ENCODE measurements at regions not wholly inside any gene's neighbourhood (a gene's known extent, or its start where the extent isn't known, plus 50 kb on each side); places are given as distances from the start of the nearest gene placed in this dataset.

DNA sequence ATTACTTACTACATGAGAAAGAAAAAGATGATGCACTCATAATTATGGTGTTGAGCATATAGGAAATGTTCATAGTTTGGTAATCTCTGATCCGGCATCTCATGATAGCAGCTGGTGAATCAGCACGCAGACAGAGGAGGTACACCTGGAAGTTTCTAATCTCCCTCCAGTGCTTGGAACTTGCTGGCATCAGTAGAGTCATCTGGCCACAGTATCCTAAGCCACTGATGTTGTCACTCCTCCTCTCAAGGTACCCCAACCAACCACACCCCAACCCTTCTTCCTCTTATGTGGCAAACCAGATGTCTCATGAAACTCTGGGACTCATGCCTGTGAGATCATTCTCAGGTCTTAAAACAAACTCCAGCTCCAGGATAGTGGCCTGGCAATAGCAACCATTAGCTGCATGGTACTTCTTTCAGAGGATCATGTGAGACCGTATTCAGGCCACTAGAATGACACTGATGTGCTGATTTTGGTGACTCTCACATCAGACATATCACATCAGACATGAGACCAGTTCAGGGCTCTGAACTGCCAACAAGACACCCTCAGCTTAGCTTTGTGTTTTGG lies 143.0 kb downstream of the RASSF9 start:
- DNase-seq: no peak

DNA sequence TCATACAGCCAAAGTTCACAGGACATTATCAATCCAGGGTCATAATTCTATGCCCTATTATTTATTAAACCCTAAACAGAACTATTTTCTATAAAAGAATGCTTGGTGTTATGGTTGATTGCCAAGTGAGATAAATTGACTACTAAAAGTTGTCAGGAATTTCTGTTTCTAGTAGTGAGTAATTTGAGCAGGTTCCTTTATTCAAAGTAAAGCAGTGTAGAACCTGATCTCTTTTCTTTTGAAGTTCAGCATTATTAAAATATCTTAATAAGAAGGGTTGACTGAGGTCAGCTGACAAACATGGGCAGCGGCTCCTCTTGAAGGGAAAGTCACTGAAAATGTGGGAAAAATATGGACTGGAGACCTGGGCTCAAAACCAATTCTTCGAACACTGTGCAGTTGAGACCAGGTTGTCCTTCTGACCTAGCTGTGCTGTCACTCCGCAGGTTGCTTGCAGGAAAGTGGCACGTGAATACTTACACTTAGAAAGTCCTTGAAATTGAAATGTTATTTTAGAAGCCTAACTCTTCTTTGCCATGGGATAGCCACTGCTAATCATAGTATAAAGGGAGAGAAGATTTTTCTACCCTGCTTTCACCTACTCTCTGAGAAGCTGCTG lies 141.0 kb downstream of the RASSF9 start:
- DNase-seq: no peak

DNA sequence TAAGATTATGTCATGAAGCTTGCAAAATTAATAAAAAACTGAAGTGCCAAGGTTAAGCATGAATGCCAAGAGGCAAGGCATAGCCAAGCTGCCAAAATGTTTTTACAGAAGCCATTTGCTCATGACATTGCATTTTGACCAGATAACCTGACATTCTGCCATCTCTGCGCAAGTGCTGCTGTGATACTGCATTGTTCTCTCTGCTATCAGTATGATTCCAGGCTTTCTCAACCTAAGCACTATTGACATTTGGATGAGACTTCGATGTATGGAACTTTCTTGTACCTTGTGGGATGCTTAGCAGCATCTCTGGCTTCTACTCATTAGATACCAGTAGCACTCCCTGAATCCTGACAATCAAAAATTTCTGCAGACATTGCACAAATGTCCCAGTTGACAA lies 139.2 kb downstream of the RASSF9 start:
- no peak for DNase-seq

DNA sequence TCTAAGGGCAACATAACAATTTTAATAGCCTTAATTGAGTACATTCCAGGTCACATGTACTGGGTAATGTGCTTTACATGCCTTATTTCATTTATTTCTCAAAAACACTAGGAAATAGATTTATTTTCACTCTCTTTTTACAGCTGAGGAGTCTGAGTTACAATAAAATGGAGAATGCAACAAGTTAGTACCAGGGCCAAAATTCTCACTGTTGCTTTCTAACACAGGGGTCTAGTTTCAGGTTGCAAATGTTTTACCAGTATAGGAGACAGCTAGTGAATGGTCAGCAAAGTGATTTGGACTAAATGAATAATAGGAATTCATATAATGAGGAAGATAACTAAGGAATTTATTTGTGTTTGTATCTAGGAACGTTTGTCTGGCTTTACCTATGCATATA lies 137.3 kb downstream of the RASSF9 start:
- no peak for DNase-seq

DNA sequence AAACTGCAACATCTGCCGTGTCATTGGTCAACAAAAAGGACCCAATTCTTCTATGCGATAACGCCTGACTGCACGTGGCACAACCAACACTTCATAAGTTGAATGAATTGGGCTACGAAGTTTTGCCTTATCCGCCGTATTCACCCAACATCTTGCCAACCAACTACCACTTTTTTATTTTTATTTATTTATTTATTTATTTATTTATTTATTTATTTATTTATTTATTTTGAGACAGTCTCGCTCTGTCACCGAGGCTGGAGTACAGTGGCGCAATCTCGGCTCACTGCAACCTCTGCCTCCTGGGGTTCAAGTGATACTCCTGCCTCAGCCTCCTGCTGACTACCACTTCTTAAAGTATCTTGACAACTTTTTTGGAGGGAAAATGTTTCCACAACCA lies 127.4 kb downstream of the RASSF9 start:
- DNase-seq: no peak

DNA sequence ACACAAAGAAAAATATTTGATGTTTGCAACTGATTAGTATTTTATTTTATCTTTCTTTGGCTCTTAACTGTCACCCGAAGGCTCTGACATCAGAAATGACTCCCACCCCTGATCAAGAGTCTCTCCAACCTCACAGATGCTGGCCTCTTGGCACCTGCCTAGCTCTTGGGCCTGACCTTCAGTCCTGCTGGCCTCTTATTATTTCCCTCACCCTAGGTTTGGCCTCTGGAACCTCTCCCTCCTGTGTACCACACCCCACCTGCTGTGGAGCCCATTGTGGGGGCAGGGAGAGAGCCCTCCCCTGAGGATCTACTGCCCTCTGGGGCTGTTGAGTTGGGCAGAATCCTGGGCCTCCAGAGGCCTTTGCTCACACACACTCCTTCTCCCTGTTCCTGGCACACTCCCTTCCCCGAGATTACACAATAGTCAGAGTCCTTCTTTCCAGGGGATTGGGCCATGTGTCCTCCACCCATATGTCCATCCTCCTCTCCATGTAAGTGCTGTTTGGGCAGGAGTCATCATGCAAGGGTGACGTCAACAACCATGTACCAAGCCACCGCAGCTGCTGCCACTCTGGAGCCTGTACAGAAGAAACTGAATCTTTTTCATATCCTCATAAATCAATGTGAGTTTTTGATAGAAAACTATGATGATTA lies 124.3 kb downstream of the RASSF9 start:
- no peak for DNase-seq

DNA sequence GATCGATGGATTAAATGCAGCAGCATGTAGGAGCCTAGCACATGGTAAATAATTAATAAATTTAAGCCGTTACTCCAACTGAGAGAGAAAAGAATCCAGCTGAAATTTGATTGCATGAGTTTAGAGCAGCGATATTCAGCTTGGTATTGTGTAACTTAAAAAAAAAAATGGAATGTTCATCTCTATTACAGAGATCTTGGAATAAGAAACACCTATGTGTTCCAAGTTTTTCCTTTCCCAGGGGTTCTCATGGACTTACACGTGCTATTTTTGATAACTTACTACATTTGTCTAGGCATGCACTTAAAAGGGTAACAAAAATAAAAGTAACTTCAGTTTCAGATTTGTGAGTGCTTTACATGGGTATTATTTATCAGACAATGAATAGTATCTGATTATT lies 122.8 kb downstream of the RASSF9 start:
- no peak for DNase-seq

DNA sequence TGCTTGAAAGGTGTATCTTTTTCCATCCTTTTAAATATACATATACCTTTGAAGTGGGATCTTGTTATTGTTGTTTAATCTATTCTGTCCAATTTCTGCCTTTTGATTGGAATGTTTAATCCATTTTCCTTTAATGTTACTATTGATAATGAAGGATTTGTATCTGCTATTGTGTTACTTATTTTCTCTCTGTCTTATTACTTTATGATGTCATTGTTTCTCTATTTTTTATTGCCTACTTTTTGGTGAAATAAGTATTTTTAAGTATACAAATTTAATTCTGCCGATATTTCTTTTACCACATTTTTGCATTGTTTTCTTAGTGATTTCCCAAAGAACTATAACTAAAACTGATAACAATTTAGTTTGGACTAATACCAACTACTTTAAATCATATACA lies 121.8 kb downstream of the RASSF9 start:
- DNase-seq: no peak

DNA sequence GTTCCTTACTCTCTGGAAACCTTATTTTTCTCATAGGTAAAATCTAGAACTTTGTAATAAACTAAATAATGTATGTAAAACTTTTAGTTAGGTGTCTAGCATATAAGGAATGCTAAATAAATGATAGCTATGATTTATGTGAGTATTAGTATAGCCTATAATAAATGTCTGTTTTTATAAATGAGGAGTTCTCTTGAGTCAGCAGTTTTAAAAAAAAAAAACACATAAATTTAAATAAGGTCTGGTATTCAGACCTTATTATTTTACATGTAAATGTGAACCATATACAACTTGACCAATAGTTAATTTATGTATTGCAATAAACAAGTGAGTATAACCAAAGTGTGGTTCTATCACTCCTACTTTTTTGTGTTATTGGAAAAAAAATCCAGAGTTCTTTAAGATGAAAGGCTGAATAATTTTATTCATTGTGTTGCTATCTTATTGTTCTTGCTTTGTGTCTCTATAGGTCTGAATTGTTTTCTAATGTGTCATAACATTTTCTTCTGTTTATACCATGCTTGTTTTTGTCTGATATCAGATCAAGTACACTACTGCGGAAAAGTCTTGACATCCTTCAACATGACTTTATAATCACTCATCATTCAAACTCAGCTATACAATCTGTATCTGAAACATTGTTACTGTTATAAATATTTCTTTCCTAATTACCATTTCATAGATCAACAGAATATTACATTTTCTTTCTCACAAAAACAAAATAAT lies 115.7 kb downstream of the RASSF9 start:
- no peak for DNase-seq

DNA sequence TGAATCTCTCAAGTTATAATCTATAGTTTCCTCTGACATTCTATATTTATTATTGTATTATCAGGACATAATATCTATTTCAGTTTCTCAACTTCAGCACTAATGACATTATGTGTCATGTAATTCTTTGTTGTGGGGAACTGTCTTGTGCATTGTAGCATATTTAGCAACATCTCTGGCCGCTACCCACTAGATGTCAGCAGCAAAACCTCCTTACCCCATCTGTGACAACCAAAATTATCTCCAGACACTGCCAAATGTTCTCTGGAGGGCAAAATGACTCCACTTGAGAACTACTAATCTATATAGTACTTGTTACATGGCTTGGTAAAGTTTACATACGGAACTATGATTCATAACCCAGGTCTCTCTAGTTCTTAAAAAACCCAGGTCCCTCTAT lies 110.2 kb downstream of the RASSF9 start:
- DNase-seq: no peak

DNA sequence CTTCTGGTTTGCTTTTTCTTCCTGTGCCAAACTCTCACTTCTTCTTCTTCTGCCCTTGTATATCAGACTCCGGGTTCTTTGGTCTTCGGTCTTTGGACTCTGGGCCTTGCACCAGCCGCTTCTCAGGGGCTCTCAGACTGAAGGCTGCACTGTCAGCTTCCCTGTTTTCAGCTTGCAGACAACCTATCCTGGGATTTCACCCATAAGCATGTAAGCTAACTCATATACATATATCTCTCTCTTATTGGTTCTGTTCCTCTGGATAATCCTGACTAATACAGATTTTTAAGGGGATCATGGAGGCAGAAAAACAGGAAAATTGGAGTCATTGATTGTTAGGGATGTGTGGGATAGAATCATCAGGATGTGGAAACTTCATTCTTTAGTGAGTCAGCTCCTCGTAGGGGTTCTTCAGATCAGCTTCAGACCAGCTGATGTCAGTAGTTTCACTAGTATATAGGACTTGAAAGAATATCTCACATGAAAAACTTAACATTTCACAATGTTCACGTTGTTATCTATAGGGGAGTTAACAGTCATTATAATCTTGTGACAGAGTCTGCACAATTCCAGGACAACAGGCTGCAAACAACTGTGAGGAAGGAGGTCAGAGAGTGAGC lies 102.9 kb downstream of the RASSF9 start:
- no peak for DNase-seq

DNA sequence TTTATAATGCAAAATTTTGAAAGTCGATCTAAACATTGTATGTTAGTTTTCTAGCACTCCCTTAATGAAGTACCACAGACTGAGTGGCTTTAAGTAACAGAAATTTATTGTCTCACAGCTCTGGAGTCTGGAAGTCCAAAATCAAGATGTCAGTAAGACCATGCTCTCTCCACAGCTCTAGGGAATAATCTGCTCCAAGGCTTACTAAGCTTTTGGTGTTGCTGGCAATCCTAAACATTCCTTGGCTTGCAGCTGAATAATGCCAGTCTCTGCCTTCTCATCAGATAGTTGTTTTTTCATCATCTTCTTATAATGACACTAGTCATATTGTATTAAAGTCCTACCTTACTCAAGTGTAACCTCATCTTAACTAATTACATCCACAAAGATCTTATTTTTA lies 102.2 kb downstream of the RASSF9 start:
- DNase-seq: no peak

DNA sequence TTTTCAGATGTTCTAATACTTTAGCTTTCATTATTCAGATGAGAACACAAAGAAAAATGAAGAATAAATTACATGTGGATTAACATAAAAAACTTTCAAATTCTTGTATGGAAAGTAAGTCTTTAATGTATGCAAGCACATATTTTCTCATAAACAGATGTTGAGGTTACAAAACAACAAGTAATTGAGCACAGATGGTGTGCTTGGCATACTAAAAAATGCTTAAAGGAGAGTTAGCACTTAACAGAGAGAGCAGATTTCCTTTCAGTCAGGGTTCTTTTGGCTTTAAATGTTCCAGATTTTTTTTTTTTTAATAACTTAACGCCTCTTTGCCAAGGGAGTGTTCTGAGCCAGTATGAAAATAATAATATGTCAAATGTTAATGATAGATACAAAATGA lies 96.0 kb downstream of the RASSF9 start:
- no peak for DNase-seq

DNA sequence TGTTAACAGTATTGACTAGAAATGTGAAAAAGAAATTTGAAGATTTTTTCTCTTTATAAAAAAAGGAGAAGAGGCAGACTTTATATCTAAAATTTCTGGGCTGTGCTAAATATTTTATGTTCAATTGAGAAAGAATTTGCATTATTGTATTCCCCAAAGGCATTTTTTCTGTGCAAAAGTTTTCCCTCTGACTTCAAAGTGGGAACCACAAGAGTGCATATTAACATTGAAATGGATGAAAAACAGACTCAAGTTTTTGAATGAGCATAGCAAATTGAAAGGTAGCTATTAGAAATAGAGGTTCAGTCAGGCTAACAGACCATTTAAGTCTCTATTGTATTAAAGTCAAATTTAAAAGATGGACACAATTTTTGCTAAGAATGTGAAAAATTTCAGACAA lies 95.2 kb downstream of the RASSF9 start:
- no peak for DNase-seq

DNA sequence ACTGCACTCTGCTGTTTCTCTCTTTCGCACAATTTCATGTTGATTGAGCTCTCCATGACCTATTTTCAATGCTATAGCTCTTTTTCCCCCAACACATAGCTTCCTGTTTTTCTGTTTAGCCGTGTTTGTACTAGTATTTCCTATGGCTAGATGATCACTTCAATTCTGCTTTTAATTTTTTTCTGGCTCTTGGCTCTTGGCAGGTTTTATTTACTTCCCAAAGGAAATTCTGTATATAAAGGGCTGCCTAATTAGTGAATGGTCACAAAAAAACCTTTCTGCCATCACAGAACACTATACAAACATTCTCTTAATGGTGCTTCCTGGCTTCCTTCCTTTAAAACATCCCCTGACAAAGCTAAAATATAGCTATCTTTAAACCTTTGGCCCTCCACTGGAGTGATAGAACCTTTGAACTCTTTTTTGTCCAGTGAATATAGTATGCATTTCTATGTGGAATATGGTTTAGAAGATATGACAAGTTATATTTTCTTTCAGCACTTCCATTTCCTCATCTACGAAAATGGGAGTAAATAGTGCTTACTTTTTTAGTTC lies 88.2 kb downstream of the RASSF9 start:
- DNase-seq: no peak
